ENCODE measurements at regions not wholly inside any gene's neighbourhood (a gene's known extent, or its start where the extent isn't known, plus 50 kb on each side); places are given as distances from the start of the nearest gene placed in this dataset.

GRCh38 chr13:53447456-53447855 is 418.8 kb downstream of the OLFM4 start:
- no peak for TF ChIP-seq CTCF (IDR thresholded peaks at IDR 0.05)
- no peak for TF ChIP-seq POLR2A (IDR thresholded peaks at IDR 0.05)
